ENCODE measurements at regions not wholly inside any gene's neighbourhood (a gene's known extent, or its start where the extent isn't known, plus 50 kb on each side); places are given as distances from the start of the nearest gene placed in this dataset.
A peak's percentile ranks its signal among the peaks of the same experiment; 100 is the strongest.
"Not testable (repeated sequence)": the region's sequence is repeated elsewhere in the genome, so short reads cannot be mapped to it uniquely, and the experiment has no call there.

DNA sequence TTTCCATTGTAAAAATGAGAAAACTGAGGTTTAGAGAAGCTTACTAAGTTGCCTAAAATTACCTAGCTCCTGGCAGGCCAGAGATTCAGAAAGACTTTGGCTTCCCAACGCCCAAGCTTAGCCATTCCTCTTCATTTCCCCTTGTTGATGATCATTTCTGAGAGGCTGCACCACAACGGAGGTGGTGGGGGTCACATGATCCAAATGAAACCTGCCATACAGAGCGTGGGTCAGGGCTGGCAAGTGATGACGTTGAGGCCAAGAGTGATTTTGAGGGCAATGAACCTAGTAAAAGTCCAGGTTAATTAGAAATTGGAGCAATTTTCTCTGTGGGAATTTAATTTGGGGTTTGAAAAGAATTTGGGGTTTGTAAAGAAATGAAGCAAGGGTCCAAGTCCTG, 109.9 kb downstream of the TMEM182 start:
- Histone ChIP-seq H3K4me1 (ENCODE audit: insufficient read depth, low read length) (no peaks in the 10 kb centered on the region), H3K36me3 (ENCODE audit: insufficient read depth, low read length) (no peaks in the 10 kb centered on the region), H2AFZ (ENCODE audit: low read length) (no peak overlapping the region), H3K4me3 (ENCODE audit: insufficient read depth, low read length) (no peak overlapping the region), H3K79me2 (ENCODE audit: insufficient read depth, low read length) (no peaks in the 10 kb centered on the region), H4K20me1 (ENCODE audit: insufficient read depth, low read length) (no peaks in the 10 kb centered on the region), H3K27me3 (ENCODE audit: insufficient read depth, low read length) (no peaks in the 10 kb centered on the region), H3K27ac (ENCODE audit: low read depth, low read length) (no peak overlapping the region), H3K9me3 (ENCODE audit: low read depth, low read length) (no peaks in the 10 kb centered on the region), H3K4me2 (ENCODE audit: insufficient read depth, low read length) (no peak overlapping the region)
- TF ChIP-seq, protein P1, sequence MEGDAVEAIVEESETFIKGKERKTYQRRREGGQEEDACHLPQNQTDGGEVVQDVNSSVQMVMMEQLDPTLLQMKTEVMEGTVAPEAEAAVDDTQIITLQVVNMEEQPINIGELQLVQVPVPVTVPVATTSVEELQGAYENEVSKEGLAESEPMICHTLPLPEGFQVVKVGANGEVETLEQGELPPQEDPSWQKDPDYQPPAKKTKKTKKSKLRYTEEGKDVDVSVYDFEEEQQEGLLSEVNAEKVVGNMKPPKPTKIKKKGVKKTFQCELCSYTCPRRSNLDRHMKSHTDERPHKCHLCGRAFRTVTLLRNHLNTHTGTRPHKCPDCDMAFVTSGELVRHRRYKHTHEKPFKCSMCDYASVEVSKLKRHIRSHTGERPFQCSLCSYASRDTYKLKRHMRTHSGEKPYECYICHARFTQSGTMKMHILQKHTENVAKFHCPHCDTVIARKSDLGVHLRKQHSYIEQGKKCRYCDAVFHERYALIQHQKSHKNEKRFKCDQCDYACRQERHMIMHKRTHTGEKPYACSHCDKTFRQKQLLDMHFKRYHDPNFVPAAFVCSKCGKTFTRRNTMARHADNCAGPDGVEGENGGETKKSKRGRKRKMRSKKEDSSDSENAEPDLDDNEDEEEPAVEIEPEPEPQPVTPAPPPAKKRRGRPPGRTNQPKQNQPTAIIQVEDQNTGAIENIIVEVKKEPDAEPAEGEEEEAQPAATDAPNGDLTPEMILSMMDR (IDR thresholded peaks at IDR 0.05; ENCODE audit: extremely low read depth, low read depth, low read length), result no peak
- DNase-seq (ENCODE audit: insufficient read length, low spot score, missing footprints), result no peak

DNA sequence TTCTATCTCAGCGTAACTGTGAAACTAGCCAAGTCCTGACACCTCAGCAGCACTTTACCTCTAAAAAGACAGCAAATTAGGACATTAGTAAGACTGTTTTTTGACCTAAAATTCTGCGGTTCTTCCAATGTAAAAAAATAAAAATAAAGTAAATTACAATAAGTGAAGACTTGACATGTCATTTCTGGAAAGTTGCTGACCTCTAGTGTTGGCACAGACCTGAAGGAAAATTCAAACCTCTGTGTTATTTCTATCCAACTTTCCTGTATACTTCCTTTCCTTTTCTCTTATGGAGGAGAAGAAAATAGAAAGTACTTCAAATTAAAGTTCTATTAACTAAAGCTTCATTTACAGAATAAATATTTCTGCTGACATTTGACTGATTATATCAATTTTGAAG, 110.6 kb downstream of the TMEM182 start:
- Histone ChIP-seq H3K4me3 (ENCODE audit: insufficient read depth, low read length) (no peak overlapping the region), H3K9me3 (ENCODE audit: low read depth, low read length) (no peaks in the 10 kb centered on the region), H3K27me3 (ENCODE audit: insufficient read depth, low read length) (no peaks in the 10 kb centered on the region), H3K79me2 (ENCODE audit: insufficient read depth, low read length) (no peaks in the 10 kb centered on the region), H4K20me1 (ENCODE audit: insufficient read depth, low read length) (no peaks in the 10 kb centered on the region), H3K27ac (ENCODE audit: low read depth, low read length) (no peak overlapping the region), H3K4me1 (ENCODE audit: insufficient read depth, low read length) (no peaks in the 10 kb centered on the region), H3K36me3 (ENCODE audit: insufficient read depth, low read length) (no peaks in the 10 kb centered on the region), H2AFZ (ENCODE audit: low read length) (no peak overlapping the region), H3K4me2 (ENCODE audit: insufficient read depth, low read length) (no peak overlapping the region)
- DNase-seq (ENCODE audit: insufficient read length, low spot score, missing footprints), result no peak
- TF ChIP-seq, protein P1 (IDR thresholded peaks at IDR 0.05; ENCODE audit: extremely low read depth, low read depth, low read length), result peak; percentile 13

DNA sequence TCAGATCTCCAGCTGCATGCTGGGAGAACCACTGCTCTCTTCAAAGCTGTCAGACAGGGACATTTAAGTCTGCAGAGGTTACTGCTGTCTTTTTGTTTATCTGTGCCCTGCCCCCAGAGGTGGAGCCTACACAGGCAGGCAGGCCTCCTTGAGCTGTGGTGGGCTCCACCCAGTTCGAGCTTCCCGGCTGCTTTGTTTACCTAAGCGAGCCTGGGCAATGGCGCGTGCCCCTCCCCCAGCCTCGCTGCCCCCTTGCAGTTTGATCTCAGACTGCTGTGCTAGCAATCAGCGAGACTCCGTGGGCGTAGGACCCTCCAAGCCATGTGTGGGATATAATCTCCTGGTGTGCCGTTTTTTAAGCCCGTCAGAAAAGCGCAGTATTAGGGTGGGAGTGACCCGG, 117.7 kb downstream of the TMEM182 start:
- H3K36me3 ChIP-seq (ENCODE audit: insufficient read depth, low read length); H3K79me2 ChIP-seq (ENCODE audit: insufficient read depth, low read length); DNase-seq (ENCODE audit: insufficient read length, low spot score, missing footprints); H3K9me3 ChIP-seq (ENCODE audit: low read depth, low read length); H4K20me1 ChIP-seq (ENCODE audit: insufficient read depth, low read length); H3K27ac ChIP-seq (ENCODE audit: low read depth, low read length); H3K4me2 ChIP-seq (ENCODE audit: insufficient read depth, low read length); H3K27me3 ChIP-seq (ENCODE audit: insufficient read depth, low read length); H3K4me1 ChIP-seq (ENCODE audit: insufficient read depth, low read length); H3K4me3 ChIP-seq (ENCODE audit: insufficient read depth, low read length); H2AFZ ChIP-seq (ENCODE audit: low read length): not testable (repeated sequence)

DNA sequence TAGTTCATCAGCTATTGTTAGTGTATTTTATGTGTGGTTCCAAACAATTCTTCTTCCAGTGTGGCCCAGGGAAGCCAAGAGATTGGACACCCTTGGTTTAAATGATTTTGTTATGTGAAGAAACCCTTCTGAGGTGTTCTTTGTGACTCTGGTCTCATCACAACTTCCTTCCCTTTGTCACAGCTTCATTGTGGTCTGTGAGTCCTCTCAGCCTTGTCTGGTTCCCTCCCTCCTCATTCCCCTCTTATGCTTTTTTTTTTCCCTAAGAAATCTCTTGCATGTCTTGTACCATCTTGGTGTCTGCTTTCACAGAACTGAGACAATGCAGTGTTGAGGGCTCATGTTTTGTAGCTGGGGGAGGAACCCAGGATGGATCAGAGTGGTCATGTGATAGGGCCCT, 118.9 kb downstream of the TMEM182 start:
- H3K9me3 ChIP-seq (ENCODE audit: low read depth, low read length), result no peaks in the 10 kb centered on the region
- H3K4me2 ChIP-seq (ENCODE audit: insufficient read depth, low read length), result no peak overlapping the region
- H2AFZ ChIP-seq (ENCODE audit: low read length), result no peak overlapping the region
- no peak overlapping the region for H3K4me3 ChIP-seq (ENCODE audit: insufficient read depth, low read length)
- H3K27ac ChIP-seq (ENCODE audit: low read depth, low read length), result no peak overlapping the region
- TF ChIP-seq, protein P1 (IDR thresholded peaks at IDR 0.05; ENCODE audit: extremely low read depth, low read depth, low read length), result no peak
- H3K27me3 ChIP-seq (ENCODE audit: insufficient read depth, low read length), result no peaks in the 10 kb centered on the region
- DNase-seq (ENCODE audit: insufficient read length, low spot score, missing footprints), result no peak
- H3K4me1 ChIP-seq (ENCODE audit: insufficient read depth, low read length), result no peaks in the 10 kb centered on the region
- no peaks in the 10 kb centered on the region for H3K36me3 ChIP-seq (ENCODE audit: insufficient read depth, low read length)
- no peaks in the 10 kb centered on the region for H4K20me1 ChIP-seq (ENCODE audit: insufficient read depth, low read length)
- H3K79me2 ChIP-seq (ENCODE audit: insufficient read depth, low read length), result no peaks in the 10 kb centered on the region
